T-cell (primary cell): ENCODE measurements at regions not wholly inside any gene's neighbourhood (a gene's known extent, or its start where the extent isn't known, plus 50 kb on each side); places are given as distances from the start of the nearest gene placed in this dataset.

Experiments
- ATAC-seq, 4 experiments: fragments of 200-7000 bp in 3 of 4; fragments of 150-1000 bp in 1 of 4; cut with Tn5 transposase; replicated peaks in 1 of 4; 1 replicate in 3 of 4; 2 replicates in 1 of 4; pipeline ENCODE4 v1.10.0; 2021; ENCODE audit warnings: moderate library complexity in 3 of 4, mild to moderate bottlenecking in 2 of 4, moderate number of reproducible peaks in 1 of 4
- CTCF ChIA-PET, 2 donors: fragments of 300-600 bp; sonication (Branson Sonifier 250); formaldehyde crosslinking; loops; one replicate each; lab custom pipeline; 2022; ENCODE audit warnings: antibody characterized with exemption in 2 of 2; lab: Charles Lee
- POLR2A ChIA-PET, 2 donors: fragments of 300-600 bp; sonication (Branson Sonifier 250); formaldehyde crosslinking; loops; one replicate each; lab custom pipeline; 2022; ENCODE audit warnings: antibody characterized with exemption in 2 of 2; lab: Charles Lee
- DNase-seq, 35 experiments: peaks; one replicate each; pipeline versions ENCODE4 v3.0.0 to v3.0.0-alpha.2; 2013 to 2023
- H3K27ac ChIP-seq: one replicate; pipeline ENCODE4 v1.5.1; 2013; ENCODE audit warnings: low read length
- H3K27me3 ChIP-seq, 2 experiments: replicated peaks in 1 of 2; 1 replicate in 1 of 2; 2 replicates in 1 of 2; pipeline versions ENCODE4 v1.6.1 to v1.7.0; 2013; ENCODE audit warnings: low read length in 1 of 2, mixed read lengths in 1 of 2; ENCODE audit not compliant: control insufficient read depth in 2 of 2, insufficient read depth in 2 of 2; ENCODE audit errors: extremely low read depth in 1 of 2
- H3K36me3 ChIP-seq, 2 donors: 1 replicate in 1 of 2; 2 replicates in 1 of 2; pipeline versions ENCODE4 v1.6.1 to v1.7.0; 2013; ENCODE audit warnings: low read length in 1 of 2; ENCODE audit not compliant: control insufficient read depth in 2 of 2, insufficient read depth in 1 of 2; ENCODE audit errors: extremely low read depth in 1 of 2
- H3K4me1 ChIP-seq, 2 experiments: 1 replicate in 1 of 2; 2 replicates in 1 of 2; pipeline versions ENCODE4 v1.6.1 to v1.7.0; 2013; ENCODE audit warnings: low read length in 2 of 2, mixed read lengths in 1 of 2; ENCODE audit not compliant: insufficient read depth in 2 of 2, control insufficient read depth in 1 of 2; ENCODE audit errors: extremely low read depth in 1 of 2
- H3K4me3 ChIP-seq, 2 donors: 1 replicate in 1 of 2; 2 replicates in 1 of 2; pipeline versions ENCODE4 v1.5.1 to v1.7.0; 2013; ENCODE audit warnings: mild to moderate bottlenecking in 2 of 2, low read length in 1 of 2, moderate library complexity in 1 of 2; ENCODE audit not compliant: control insufficient read depth in 1 of 2; ENCODE audit errors: extremely low read depth in 1 of 2
- H3K9me3 ChIP-seq: 2 replicates; pipeline ENCODE4 v1.7.0; 2013
- H3K27ac Mint-ChIP-seq, 2 donors: one replicate each; pipeline ENCODE4 v1.8.0; 2020 to 2021; ENCODE audit warnings: mild to moderate bottlenecking in 2 of 2, mixed read lengths in 2 of 2
- H3K27me3 Mint-ChIP-seq, 2 donors: one replicate each; pipeline ENCODE4 v1.8.0; 2021 to 2022; ENCODE audit warnings: mixed read lengths in 2 of 2
- H3K36me3 Mint-ChIP-seq: one replicate; pipeline ENCODE4 v1.8.0; 2021; ENCODE audit warnings: mixed read lengths
- H3K4me1 Mint-ChIP-seq, 3 donors: one replicate each; pipeline ENCODE4 v1.8.0; 2020 to 2022; ENCODE audit warnings: mixed read lengths in 3 of 3, mild to moderate bottlenecking in 1 of 3
- H3K4me3 Mint-ChIP-seq, 3 donors: one replicate each; pipeline ENCODE4 v1.8.0; 2020 to 2022; ENCODE audit warnings: mild to moderate bottlenecking in 3 of 3, mixed read lengths in 3 of 3, moderate library complexity in 3 of 3
- H3K9me3 Mint-ChIP-seq, 3 donors: one replicate each; pipeline ENCODE4 v1.8.0; 2020 to 2022; ENCODE audit warnings: mixed read lengths in 3 of 3
- WGBS: methylation state at CpG from one replicate; pipeline ENCODE4 v1.1.5; 2013; ENCODE audit warnings: missing lambda C conversion rate; ENCODE audit not compliant: insufficient coverage; 5-methylcytosine and 5-hydroxymethylcytosine counted together

- H3K4me3 ChIP-seq = no peak overlapping the region
- Mint-ChIP-seq H3K9me3 (peaks cover 0 to 3% (median 0%) of the 10 kb centered on the region in 3 donors), H3K36me3 (no peaks in the 10 kb centered on the region), H3K4me1 (no peaks in the 10 kb centered on the region), H3K27me3 (peaks cover 2 to 13% of the 10 kb centered on the region in 2 donors), H3K4me3 (no peak overlapping the region), H3K27ac (no peak overlapping the region)
- no peaks in the 10 kb centered on the region for H3K36me3 ChIP-seq
- no CpG with 5 or more reads among the region's 4 CpGs for WGBS
- peaks cover 0 to 4% of the 10 kb centered on the region in 2 experiments for H3K27me3 ChIP-seq
- no peaks in the 10 kb centered on the region for H3K9me3 ChIP-seq
- H3K27ac ChIP-seq = no peak overlapping the region
- ChIA-PET CTCF (no interaction called here), POLR2A (no interaction called here)
- no peak for DNase-seq
- H3K4me1 ChIP-seq = no peaks in the 10 kb centered on the region
- no peak for ATAC-seq
These were observed 187.1 kb upstream of the OSR1 start for GRCh38 chr2:19545507-19545906.

GRCh38 chr2:19543663-19544383 is 185.4 kb upstream of the OSR1 start:
- H3K9me3 Mint-ChIP-seq = no peaks in the 10 kb centered on the region
- no peak overlapping the region for H3K4me3 ChIP-seq
- WGBS = no CpG with 5 or more reads among the region's 2 CpGs
- H3K27ac ChIP-seq = no peak overlapping the region
- DNase-seq (no peak), ATAC-seq (no peak)
- peaks cover 0 to 4% of the 10 kb centered on the region in 2 experiments for H3K27me3 ChIP-seq
- no peaks in the 10 kb centered on the region for H3K9me3 ChIP-seq
- ChIA-PET CTCF (no interaction called here), POLR2A (no interaction called here)
- no peak overlapping the region for H3K4me3 Mint-ChIP-seq
- no peak overlapping the region for H3K27ac Mint-ChIP-seq
- H3K36me3 ChIP-seq = no peaks in the 10 kb centered on the region
- no peaks in the 10 kb centered on the region for H3K4me1 Mint-ChIP-seq
- no peaks in the 10 kb centered on the region for H3K4me1 ChIP-seq
- no peaks in the 10 kb centered on the region for H3K36me3 Mint-ChIP-seq
- peaks cover 2 to 4% of the 10 kb centered on the region in 2 donors for H3K27me3 Mint-ChIP-seq

- no peaks in the 10 kb centered on the region for H3K9me3 ChIP-seq
- H3K27me3 ChIP-seq = peaks cover 0 to under 1% of the 10 kb centered on the region in 2 experiments
- no peaks in the 10 kb centered on the region for H3K4me1 Mint-ChIP-seq
- H3K36me3 Mint-ChIP-seq = no peaks in the 10 kb centered on the region
- no peak overlapping the region for H3K27ac Mint-ChIP-seq
- CTCF ChIA-PET = no interaction called here
- ATAC-seq (no peak), DNase-seq (no peak)
- H3K9me3 Mint-ChIP-seq = no peaks in the 10 kb centered on the region
- H3K4me1 ChIP-seq = no peaks in the 10 kb centered on the region
- H3K4me3 ChIP-seq = no peak overlapping the region
- POLR2A ChIA-PET = no interaction called here
- 85% methylated on average over 5 of the region's 8 CpGs for WGBS
- no peak overlapping the region for H3K4me3 Mint-ChIP-seq
- no peak overlapping the region for H3K27ac ChIP-seq
- H3K36me3 ChIP-seq = no peaks in the 10 kb centered on the region
- H3K27me3 Mint-ChIP-seq = peaks cover 2 to 4% of the 10 kb centered on the region in 2 donors
These were observed 184.6 kb upstream of the OSR1 start for GRCh38 chr2:19542796-19543662.

- H3K36me3 ChIP-seq = no peaks in the 10 kb centered on the region
- POLR2A ChIA-PET = interaction anchor here in 1 of 2 donors (0.7 kb wide), 1 partner anchor 824 kb away, joined by 4 read pairs; no protein-coding TSS in a partner anchor
- Mint-ChIP-seq H3K4me1 (no peaks in the 10 kb centered on the region), H3K27ac (no peak overlapping the region), H3K9me3 (no peaks in the 10 kb centered on the region), H3K27me3 (peaks cover 0 to 4% of the 10 kb centered on the region in 2 donors), H3K36me3 (no peaks in the 10 kb centered on the region), H3K4me3 (no peak overlapping the region)
- H3K4me1 ChIP-seq = no peaks in the 10 kb centered on the region
- CTCF ChIA-PET = no interaction called here
- ATAC-seq (no peak), DNase-seq (no peak)
- H3K9me3 ChIP-seq = no peaks in the 10 kb centered on the region
- no peak overlapping the region for H3K4me3 ChIP-seq
- H3K27me3 ChIP-seq = no peaks in the 10 kb centered on the region
- WGBS = 92% methylated on average over 2 of the region's 4 CpGs
- H3K27ac ChIP-seq = no peak overlapping the region
These were observed 183.5 kb upstream of the OSR1 start for GRCh38 chr2:19541884-19542283.

- Histone ChIP-seq H3K9me3 (no peaks in the 10 kb centered on the region), H3K4me1 (no peaks in the 10 kb centered on the region), H3K36me3 (no peaks in the 10 kb centered on the region), H3K27ac (no peak overlapping the region), H3K4me3 (no peak overlapping the region), H3K27me3 (peaks cover 0 to 6% of the 10 kb centered on the region in 2 experiments)
- CTCF ChIA-PET = no interaction called here
- H3K4me3 Mint-ChIP-seq = no peak overlapping the region
- no peaks in the 10 kb centered on the region for H3K9me3 Mint-ChIP-seq
- no peak for DNase-seq
- no peak overlapping the region for H3K27ac Mint-ChIP-seq
- POLR2A ChIA-PET = interaction anchor here in 1 of 2 donors (0.7 kb wide), 1 partner anchor 823 kb away, joined by 4 read pairs; no protein-coding TSS in a partner anchor
- no peaks in the 10 kb centered on the region for H3K4me1 Mint-ChIP-seq
- H3K36me3 Mint-ChIP-seq = no peaks in the 10 kb centered on the region
- WGBS = 67% methylated on average over 3 of the region's 7 CpGs
- no peak for ATAC-seq
- peaks cover 0 to 4% of the 10 kb centered on the region in 2 donors for H3K27me3 Mint-ChIP-seq
These were observed 182.5 kb upstream of the OSR1 start for GRCh38 chr2:19540739-19541525.

- Histone ChIP-seq H3K9me3 (no peaks in the 10 kb centered on the region), H3K4me1 (no peaks in the 10 kb centered on the region), H3K27me3 (peaks cover 0 to 6% of the 10 kb centered on the region in 2 experiments), H3K27ac (no peak overlapping the region), H3K4me3 (no peak overlapping the region), H3K36me3 (no peaks in the 10 kb centered on the region)
- no peaks in the 10 kb centered on the region for H3K36me3 Mint-ChIP-seq
- H3K9me3 Mint-ChIP-seq = no peaks in the 10 kb centered on the region
- ATAC-seq (no peak), DNase-seq (no peak)
- H3K27me3 Mint-ChIP-seq = peaks cover 0 to 7% of the 10 kb centered on the region in 2 donors
- POLR2A ChIA-PET = no interaction called here
- H3K27ac Mint-ChIP-seq = no peak overlapping the region
- H3K4me3 Mint-ChIP-seq = no peak overlapping the region
- WGBS = no CpG with 5 or more reads among the region's 7 CpGs
- CTCF ChIA-PET = no interaction called here
- H3K4me1 Mint-ChIP-seq = no peaks in the 10 kb centered on the region
These were observed 180.1 kb upstream of the OSR1 start for GRCh38 chr2:19538411-19538963.
